Tongue (tissue), 1 donor: ENCODE measurements at regions not wholly inside any gene's neighbourhood (a gene's known extent, or its start where the extent isn't known, plus 50 kb on each side); places are given as distances from the start of the nearest gene placed in this dataset.

Experiments
- DNase-seq: peaks from one replicate; pipeline ENCODE4 v3.0.0-alpha.2; 2015

GRCh38 chr15:68525815-68526214 is 53.0 kb upstream of the CORO2B start:
- DNase-seq, result no peak

GRCh38 chr15:68526269-68526668 is 52.5 kb upstream of the CORO2B start:
- DNase-seq, result no peak

- no peak for DNase-seq
Measured at GRCh38 chr15:68526784-68527183, 52.0 kb upstream of the CORO2B start.

- no peak for DNase-seq
Measured at GRCh38 chr15:68528626-68529290, 50.0 kb upstream of the CORO2B start.
